A549 (cell line): ENCODE measurements at regions not wholly inside any gene's neighbourhood (a gene's known extent, or its start where the extent isn't known, plus 50 kb on each side); places are given as distances from the start of the nearest gene placed in this dataset.

Experiments
- ATAC-seq, 2 experiments: fragments of 200-7000 bp in 1 of 2; fragments of >200 bp in 1 of 2; cut with Nextera tagmentation in 1 of 2; cut with Tn5 transposase in 1 of 2; 3 replicates each; pipeline versions ENCODE4 v1.8.0 to v1.9.1; 2018 to 2020; ENCODE audit warnings: mild to moderate bottlenecking in 1 of 2, moderate library complexity in 1 of 2
- CTCF ChIA-PET: fragments of 300-600 bp; sonication (Branson Sonifier 250); formaldehyde crosslinking; extraction: SDS; loops from one replicate; lab custom pipeline; 2021; ENCODE audit warnings: antibody characterized with exemption, inconsistent platforms; lab: Yijun Ruan, JAX
- POLR2A ChIA-PET: fragments of 350-600 bp; formaldehyde crosslinking; extraction: SDS; loops from one replicate; lab custom pipeline; 2021; ENCODE audit warnings: antibody characterized with exemption, inconsistent platforms; lab: Yijun Ruan, JAX
- DNase-seq, 2 experiments: peaks; one replicate each; pipeline versions ENCODE4 v3.0.0 to v3.0.0-alpha.2; 2011 to 2016; ENCODE audit warnings: low read depth in 1 of 2, low spot score in 1 of 2
- FAIRE-seq: peaks from 2 replicates; lab custom pipeline; 2011; peaks lifted over from hg19 to GRCh38; lab: Jason Lieb, UNC
- H3K27ac ChIP-seq, 2 experiments: fragments of >200 bp; sonication (Bioruptor Twin); formaldehyde crosslinking; 3 replicates each; pipeline ENCODE4 v1.5.1; 2016 to 2017
- H3K4me1 ChIP-seq: fragments of >200 bp; sonication (Bioruptor Twin); formaldehyde crosslinking; 3 replicates; pipeline ENCODE4 v1.6.1; 2016
- H3K4me2 ChIP-seq: fragments of >200 bp; sonication (Bioruptor Twin); formaldehyde crosslinking; 3 replicates; pipeline ENCODE4 v1.6.1; 2016
- H3K4me3 ChIP-seq: fragments of >200 bp; sonication (Bioruptor Twin); formaldehyde crosslinking; 3 replicates; pipeline ENCODE4 v1.5.1; 2016
- H3K9me3 ChIP-seq: fragments of >200 bp; sonication (Bioruptor Twin); formaldehyde crosslinking; 3 replicates; pipeline ENCODE4 v1.6.1; 2016
- CBX8 ChIP-seq: fragments of 200-600 bp; sonication (generic); IDR thresholded peaks from 2 replicates; pipeline ENCODE4 v1.6.1; 2016
- EHF ChIP-seq: fragments of 250-450 bp; sonication (Bioruptor Pico); IDR thresholded peaks from 2 replicates; pipeline ENCODE4 v1.5.0; 2020; ENCODE audit warnings: mild to moderate bottlenecking
- ELK1 ChIP-seq: fragments of 150-350 bp; IDR thresholded peaks from 2 replicates; pipeline ENCODE4 v1.6.1; 2014; ENCODE audit warnings: low read depth, mild to moderate bottlenecking, low read length
- EP300 ChIP-seq, 2 experiments: fragments of >200 bp; sonication (Bioruptor Twin); formaldehyde crosslinking; IDR thresholded peaks; 2 replicates in 1 of 2; 3 replicates in 1 of 2; pipeline ENCODE4 v1.6.1; 2016 to 2017
- FOSL2 ChIP-seq, 2 experiments: fragments of 450-650 bp in 1 of 2; fragments of >200 bp in 1 of 2; sonication (Bioruptor Twin) in 1 of 2; formaldehyde crosslinking; IDR thresholded peaks; 2 replicates each; pipeline versions ENCODE4 v1.5.0 to v1.6.1; 2016 to 2020; ENCODE audit warnings: mild to moderate bottlenecking in 1 of 2, moderate library complexity in 1 of 2
- FOXS1 ChIP-seq: fragments of 250-450 bp; sonication (Bioruptor Pico); IDR thresholded peaks from 2 replicates; pipeline ENCODE4 v1.5.0; 2020; ENCODE audit warnings: mild to moderate bottlenecking, moderate library complexity
- GATA3 ChIP-seq: IDR thresholded peaks from 2 replicates; pipeline ENCODE4 v1.6.1; 2012; ENCODE audit warnings: borderline replicate concordance
- HDAC2 ChIP-seq: fragments of 200-600 bp; sonication (generic); IDR thresholded peaks from 2 replicates; pipeline ENCODE4 v1.6.1; 2016
- JUNB ChIP-seq: fragments of >200 bp; sonication (Bioruptor Twin); formaldehyde crosslinking; IDR thresholded peaks from 2 replicates; pipeline ENCODE4 v1.6.1; 2016
- KDM1A ChIP-seq: fragments of 200-600 bp; sonication (generic); IDR thresholded peaks from 2 replicates; pipeline ENCODE4 v1.6.1; 2016; ENCODE audit warnings: low read depth, mild to moderate bottlenecking
- KDM5A ChIP-seq: fragments of 200-600 bp; sonication (generic); IDR thresholded peaks from 2 replicates; pipeline ENCODE4 v1.6.1; 2016; ENCODE audit warnings: antibody characterized with exemption, mild to moderate bottlenecking
- MAFK ChIP-seq: fragments of 450-650 bp; IDR thresholded peaks from 2 replicates; pipeline ENCODE4 v1.6.1; 2014; ENCODE audit not compliant: partially characterized antibody
- MAZ ChIP-seq: fragments of 150-350 bp; IDR thresholded peaks from 2 replicates; pipeline ENCODE4 v1.6.1; 2014; ENCODE audit warnings: antibody characterized with exemption, low read depth, low read length, borderline replicate concordance
- NFE2L2 ChIP-seq: fragments of 150-350 bp; conservative IDR thresholded peaks from 2 replicates; pipeline ENCODE4 v1.6.1; 2014; ENCODE audit warnings: low read length
- NPAS2 ChIP-seq: fragments of 250-450 bp; sonication (Bioruptor Pico); IDR thresholded peaks from 2 replicates; pipeline ENCODE4 v1.8.0; 2022; ENCODE audit warnings: mild to moderate bottlenecking, moderate library complexity, borderline replicate concordance
- PHF8 ChIP-seq: fragments of 200-600 bp; sonication (generic); IDR thresholded peaks from 2 replicates; pipeline ENCODE4 v1.6.1; 2016; ENCODE audit warnings: low read depth, mild to moderate bottlenecking, antibody characterized with exemption, moderate library complexity, borderline replicate concordance
- POLR2A ChIP-seq: IDR thresholded peaks from 2 replicates; pipeline ENCODE4 v1.6.1; 2012; ENCODE audit warnings: mild to moderate bottlenecking, low read length
- POLR2AphosphoS2 ChIP-seq: conservative IDR thresholded peaks from 2 replicates; pipeline ENCODE4 v1.6.1; 2012; ENCODE audit warnings: low read length, improper control_type of control experiment, inconsistent platforms
- RNF2 ChIP-seq: fragments of 200-600 bp; sonication (generic); IDR thresholded peaks from 2 replicates; pipeline ENCODE4 v1.6.1; 2016; ENCODE audit warnings: low read depth, mild to moderate bottlenecking, antibody characterized with exemption, moderate library complexity, borderline replicate concordance
- ZC3H11A ChIP-seq: fragments of 450-650 bp; IDR thresholded peaks from 2 replicates; pipeline ENCODE4 v1.6.1; 2014; ENCODE audit warnings: antibody characterized with exemption, mild to moderate bottlenecking
- WGBS: methylation state at CpG from one replicate; pipeline ENCODE4 v1.1.6; 2017; ENCODE audit errors: missing lambda C conversion rate; 5-methylcytosine and 5-hydroxymethylcytosine counted together
- TF ChIP-seq, protein P1 (sequence below): fragments of >200 bp; sonication (Bioruptor Twin); formaldehyde crosslinking; IDR thresholded peaks from 3 replicates; pipeline ENCODE4 v1.5.1; 2016
- TF ChIP-seq, protein P2 (sequence below): fragments of >200 bp; sonication (Bioruptor Twin); formaldehyde crosslinking; IDR thresholded peaks from 2 replicates; pipeline ENCODE4 v1.6.1; 2016

DNA sequence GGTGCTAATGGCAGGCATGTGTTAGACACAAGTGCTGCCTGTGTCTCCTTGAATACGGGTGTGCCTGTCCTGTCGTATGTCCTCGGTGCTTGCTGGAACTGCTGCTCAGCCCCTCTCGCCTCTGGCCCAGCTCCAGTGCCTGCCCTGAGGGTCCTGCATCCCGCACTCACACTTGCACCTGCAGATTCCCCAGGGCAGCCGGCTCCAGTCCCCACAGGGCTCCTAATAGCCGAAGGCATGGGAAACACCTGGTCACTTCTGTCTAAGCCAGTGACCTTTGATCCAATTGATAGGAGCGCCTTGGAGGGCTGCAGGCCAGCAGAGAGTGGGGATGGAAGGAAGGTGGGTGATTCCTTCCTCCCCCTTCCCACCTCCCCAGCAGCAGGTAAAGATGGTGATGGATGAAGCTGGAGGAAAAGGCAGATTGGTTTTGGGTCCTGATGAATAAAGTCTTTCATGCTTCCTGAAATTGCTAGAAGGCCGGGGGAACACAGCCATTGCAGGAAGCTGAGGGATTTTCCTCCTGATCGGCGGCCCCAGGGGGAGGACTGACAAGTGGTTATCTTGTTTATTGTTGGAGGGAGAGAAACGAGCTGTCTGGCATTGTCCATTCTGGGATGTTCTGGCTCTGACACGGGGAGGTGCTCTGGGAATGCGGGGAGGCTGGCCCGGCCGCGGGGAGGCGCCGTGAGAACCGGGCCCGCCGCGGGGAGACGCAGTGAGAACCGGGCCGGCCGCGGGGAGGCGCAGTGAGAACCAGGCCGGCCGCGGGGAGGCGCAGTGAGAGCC, 110.9 kb upstream of the B3GAT1 start:
- 40% methylated on average over 17 of the region's 33 CpGs for WGBS
- H3K4me3 ChIP-seq = no peak overlapping the region
- TF ChIP-seq NFE2L2 (no peak), GATA3 (no peak), NPAS2 (CRISPR knock-in tag) (no peak), POLR2AphosphoS2 (no peak), ELK1 (no peak), HDAC2 (no peak), POLR2A (no peak), MAZ (no peak), KDM5A (no peak), RNF2 (no peak), EP300 (IDR thresholded peaks at IDR 0.05) (no peak), KDM1A (no peak)
- H3K27ac ChIP-seq = no peak overlapping the region
- DNase-seq (no peak), FAIRE-seq (no peak), ATAC-seq (no peak)
- H3K4me1 ChIP-seq = no peaks in the 10 kb centered on the region
- H3K4me2 ChIP-seq = no peak overlapping the region
- ChIA-PET POLR2A (no interaction called here), CTCF (no interaction called here)
- no peaks in the 10 kb centered on the region for H3K9me3 ChIP-seq

DNA sequence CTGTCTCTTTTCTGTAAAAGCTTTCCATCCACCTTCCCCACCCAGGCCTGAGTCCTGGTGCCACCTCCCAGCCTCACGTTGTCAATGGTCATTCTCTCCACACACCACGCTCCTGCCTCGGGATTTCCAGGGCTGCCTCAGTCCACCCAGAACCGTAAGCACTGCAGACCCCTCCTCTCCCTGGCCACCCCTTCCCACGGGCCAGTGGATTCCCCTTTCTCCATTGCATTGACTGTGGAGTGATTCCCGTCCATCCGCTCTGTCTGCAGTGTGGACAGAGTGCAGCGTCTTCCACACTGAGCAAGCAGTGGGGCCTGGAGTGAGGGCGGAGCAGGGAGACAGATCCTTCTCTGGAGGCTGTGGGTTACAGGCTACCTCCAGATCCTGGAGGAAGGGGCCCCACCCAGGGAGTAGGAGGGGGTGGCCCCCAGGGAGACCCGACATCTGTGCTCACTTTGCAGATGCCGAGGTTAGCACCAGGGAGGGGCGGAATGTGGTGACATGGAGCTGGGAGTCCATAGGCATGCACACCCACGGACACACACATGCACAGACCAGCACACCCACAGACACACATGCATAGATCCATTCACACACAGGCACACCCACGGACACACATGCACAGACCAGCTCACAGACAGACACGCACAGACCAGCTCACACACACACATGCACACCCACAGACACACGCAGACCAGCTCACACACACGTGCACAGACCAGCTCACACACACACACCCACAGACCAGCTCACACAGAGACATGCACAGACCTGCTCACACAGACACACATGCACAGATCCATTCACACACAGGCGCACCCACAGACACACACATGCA, 109.6 kb upstream of the B3GAT1 start:
- WGBS = 5% methylated on average over 8 of the region's 18 CpGs
- no peak overlapping the region for H3K4me2 ChIP-seq
- H3K9me3 ChIP-seq = no peaks in the 10 kb centered on the region
- TF ChIP-seq KDM5A (no peak), FOXS1 (CRISPR knock-in tag) (no peak), MAFK (no peak), EHF (CRISPR knock-in tag) (no peak), POLR2AphosphoS2 (no peak), FOSL2 (IDR thresholded peaks at IDR 0.05) (no peak), FOSL2 (CRISPR knock-in tag; IDR thresholded peaks at IDR 0.05) (no peak), NFE2L2 (no peak), CBX8 (no peak), ZC3H11A (no peak), JUNB (no peak), HDAC2 (no peak), PHF8 (no peak), NPAS2 (CRISPR knock-in tag) (no peak)
- TF ChIP-seq, protein P1, sequence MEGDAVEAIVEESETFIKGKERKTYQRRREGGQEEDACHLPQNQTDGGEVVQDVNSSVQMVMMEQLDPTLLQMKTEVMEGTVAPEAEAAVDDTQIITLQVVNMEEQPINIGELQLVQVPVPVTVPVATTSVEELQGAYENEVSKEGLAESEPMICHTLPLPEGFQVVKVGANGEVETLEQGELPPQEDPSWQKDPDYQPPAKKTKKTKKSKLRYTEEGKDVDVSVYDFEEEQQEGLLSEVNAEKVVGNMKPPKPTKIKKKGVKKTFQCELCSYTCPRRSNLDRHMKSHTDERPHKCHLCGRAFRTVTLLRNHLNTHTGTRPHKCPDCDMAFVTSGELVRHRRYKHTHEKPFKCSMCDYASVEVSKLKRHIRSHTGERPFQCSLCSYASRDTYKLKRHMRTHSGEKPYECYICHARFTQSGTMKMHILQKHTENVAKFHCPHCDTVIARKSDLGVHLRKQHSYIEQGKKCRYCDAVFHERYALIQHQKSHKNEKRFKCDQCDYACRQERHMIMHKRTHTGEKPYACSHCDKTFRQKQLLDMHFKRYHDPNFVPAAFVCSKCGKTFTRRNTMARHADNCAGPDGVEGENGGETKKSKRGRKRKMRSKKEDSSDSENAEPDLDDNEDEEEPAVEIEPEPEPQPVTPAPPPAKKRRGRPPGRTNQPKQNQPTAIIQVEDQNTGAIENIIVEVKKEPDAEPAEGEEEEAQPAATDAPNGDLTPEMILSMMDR = no peak
- TF ChIP-seq, protein P2, sequence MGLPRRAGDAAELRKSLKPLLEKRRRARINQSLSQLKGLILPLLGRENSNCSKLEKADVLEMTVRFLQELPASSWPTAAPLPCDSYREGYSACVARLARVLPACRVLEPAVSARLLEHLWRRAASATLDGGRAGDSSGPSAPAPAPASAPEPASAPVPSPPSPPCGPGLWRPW = no peak
- TF ChIP-seq, all 56 proteins: peak for 0
- DNase-seq = no peak
- POLR2A ChIA-PET = no interaction called here
- ATAC-seq = no peak
- no peaks in the 10 kb centered on the region for H3K4me1 ChIP-seq
- no peak overlapping the region for H3K27ac ChIP-seq
- no peak for FAIRE-seq
- no peak overlapping the region for H3K4me3 ChIP-seq
- CTCF ChIA-PET = no interaction called here
